ENCODE measurements at regions not wholly inside any gene's neighbourhood (a gene's known extent, or its start where the extent isn't known, plus 50 kb on each side); places are given as distances from the start of the nearest gene placed in this dataset.

- DNase-seq, result no peak
Measured at GRCh38 chr21:43331962-43332828, 94.7 kb downstream of the SIK1 start.

DNA sequence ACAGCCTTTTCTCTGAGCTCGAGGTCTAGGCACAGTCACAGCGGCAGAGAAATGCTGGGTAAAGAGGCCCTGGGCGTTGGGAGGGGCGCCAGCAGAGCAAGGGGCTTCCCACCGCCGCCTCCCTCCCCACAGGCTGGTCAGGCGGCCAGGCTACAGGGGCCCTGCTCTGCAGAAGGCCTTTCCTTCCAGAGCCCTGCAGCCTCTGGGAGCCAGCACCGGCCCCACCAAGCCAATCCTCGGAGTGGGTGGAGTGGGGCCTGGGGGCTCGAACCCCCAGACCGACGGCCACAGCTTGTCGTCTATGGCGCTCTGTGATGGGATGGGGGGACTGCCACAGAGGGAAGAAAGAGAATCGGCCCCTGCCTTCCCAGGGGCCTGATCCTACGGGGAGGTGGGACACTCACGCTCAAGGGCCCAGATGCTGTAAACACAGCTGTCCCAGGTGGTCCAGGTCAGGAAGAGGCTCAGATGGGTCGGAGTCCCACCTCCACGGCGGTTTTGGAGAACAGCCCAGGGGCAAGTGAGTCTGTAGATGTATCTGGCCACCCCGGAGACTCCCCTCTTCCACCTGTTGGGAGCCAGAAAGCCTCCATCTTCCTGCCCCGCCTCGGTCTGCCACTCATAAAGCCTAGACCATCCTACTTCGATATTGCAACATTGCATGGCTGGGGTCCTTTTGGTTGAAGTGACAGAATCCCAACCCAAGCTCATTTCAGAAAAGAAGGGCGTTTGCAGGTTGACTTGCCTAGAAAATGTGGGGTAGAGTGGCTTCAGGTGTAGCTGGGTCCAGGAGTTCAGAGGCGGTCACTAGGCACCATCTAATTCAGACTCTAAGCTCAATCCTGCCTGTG lies 95.6 kb downstream of the SIK1 start:
- DNase-seq, result no peak

GRCh38 chr21:43330306-43330881 lies 96.5 kb downstream of the SIK1 start:
- no peak for DNase-seq

DNA sequence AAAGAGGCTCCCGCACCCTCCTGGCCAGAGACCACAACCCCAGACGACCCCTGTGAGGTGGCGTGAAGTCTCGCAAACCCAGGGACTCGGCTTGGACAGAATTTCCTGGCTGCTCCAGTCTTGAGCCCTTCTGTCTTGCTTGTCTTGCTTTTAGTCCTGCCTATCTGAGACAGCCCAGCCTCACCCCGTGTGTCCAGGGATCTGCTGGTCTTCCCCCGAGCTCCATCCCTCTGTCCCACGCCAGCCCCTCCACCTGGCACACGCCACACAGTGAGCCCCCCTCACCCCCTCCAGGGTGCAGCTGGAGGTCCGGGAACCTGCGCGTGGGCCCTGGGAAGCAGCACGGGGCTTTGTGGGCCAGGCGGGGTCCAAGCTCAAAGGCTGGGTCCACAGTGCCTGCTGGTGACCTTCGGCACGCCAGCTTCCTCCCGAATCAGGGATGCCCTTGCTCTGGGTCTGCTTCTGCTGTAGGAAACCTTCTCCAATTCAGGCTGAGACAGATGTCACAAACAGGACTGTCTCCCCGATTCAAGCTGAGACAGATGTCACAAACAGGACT lies 97.1 kb downstream of the SIK1 start:
- no peak for DNase-seq

DNA sequence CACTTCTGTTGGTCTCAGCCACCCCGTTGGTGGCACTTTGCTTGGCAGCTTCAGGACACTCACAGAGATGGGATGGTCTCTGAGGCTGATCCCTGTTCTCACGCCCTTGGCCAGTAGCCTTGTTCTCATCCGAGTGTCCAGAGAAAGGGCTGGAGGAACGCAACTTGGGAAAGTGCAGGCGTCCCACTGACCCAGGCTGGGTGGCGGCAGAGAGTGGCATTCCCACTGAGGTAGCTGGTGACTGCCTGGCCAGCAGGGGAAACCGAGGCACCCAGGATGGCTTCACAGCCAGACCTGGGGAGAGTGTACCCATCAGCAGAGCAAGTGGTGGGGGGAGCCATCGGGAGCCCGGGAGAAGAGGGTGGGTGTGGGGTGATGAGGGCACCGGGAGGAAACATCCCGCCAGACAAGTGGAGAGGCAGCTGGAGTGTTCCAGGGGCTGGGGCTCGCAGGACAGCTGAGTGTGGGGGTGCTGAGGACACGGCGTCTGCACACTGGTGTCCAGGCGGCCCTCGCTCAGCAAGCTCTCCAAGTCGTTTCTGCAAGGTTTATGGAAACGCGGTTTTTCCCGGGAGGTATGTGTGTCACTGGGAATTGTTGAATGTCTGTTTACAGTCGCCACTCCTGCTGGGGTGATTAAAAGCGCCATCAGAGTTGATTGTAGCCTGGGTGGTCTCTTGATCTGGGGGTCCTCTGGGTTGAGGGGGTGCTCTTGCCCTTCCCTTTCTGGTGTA lies 97.8 kb downstream of the SIK1 start:
- no peak for DNase-seq

- no peak for DNase-seq
Measured at GRCh38 chr21:43328185-43328957, 98.6 kb downstream of the SIK1 start.

GRCh38 chr21:43325968-43326715 lies 100.8 kb downstream of the SIK1 start:
- no peak for DNase-seq

DNA sequence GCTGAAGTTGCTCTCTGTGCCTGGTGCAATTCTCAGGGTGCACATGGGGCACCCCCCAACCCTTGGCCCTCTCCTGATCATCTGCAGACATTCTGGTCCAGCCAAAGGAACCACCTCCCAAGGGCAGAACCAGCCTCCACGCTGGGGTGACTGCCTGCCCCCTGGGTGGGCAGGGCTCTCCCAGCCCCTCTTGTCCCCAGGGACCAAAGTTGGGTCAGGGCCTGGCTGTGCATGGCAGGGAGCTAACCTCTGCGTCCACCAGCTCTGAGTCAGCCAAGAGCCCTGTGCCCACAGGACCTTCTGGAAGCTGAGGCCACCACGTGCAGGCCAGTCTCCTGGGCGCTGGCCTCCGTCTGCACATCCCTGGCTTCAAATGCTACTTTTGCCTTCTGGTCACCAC lies 101.9 kb downstream of the SIK1 start:
- no peak for DNase-seq

DNA sequence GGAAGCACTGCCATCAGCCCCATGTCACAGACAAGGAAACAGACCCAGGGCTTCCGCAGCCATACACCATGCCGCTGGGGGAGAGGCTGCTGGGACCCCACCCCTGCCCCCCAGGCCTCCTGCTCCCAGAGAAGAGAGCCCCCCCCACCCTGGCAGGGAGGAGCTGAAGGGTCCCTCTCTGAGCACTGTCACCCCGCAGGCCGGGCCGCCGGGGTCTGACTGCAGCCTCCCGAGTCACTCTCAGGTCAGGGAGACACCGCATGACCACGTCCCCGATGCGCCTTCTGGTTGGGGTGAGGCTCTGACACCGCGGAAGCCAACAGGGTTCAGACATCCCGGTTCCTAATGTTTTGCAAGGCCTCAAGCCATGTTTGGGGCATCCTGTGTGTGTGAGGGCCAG lies 102.3 kb downstream of the SIK1 start:
- DNase-seq, result no peak

- DNase-seq, result no peak
Measured at GRCh38 chr21:43323244-43324005, 103.5 kb downstream of the SIK1 start.

- no peak for DNase-seq
Measured at GRCh38 chr21:43322805-43323204, 104.1 kb downstream of the SIK1 start.

GRCh38 chr21:43322311-43322710 lies 104.6 kb downstream of the SIK1 start:
- DNase-seq, result no peak

GRCh38 chr21:43321611-43322010 lies 105.3 kb downstream of the SIK1 start:
- no peak for DNase-seq

DNA sequence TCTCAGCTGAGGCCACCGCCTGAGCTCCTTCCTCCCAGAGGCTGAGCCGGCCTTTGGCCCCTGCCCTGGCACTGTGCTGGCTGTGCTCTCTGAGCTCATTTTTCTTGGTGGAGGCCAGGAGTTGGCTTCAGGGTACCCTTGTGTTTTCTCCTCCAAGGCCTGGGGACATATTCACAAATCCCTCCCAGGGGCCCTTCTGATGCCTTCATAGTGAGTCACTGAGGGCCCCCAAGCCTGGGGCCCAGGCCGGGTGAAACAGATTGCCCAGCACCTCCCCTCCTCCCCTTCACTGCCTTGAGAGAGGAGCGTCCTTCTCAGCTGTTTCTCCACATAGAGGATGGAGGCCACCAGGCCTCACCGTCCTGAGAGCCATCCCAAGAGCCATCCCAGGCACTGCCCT lies 105.8 kb downstream of the SIK1 start:
- no peak for DNase-seq

GRCh38 chr21:43320526-43320925 lies 106.4 kb downstream of the SIK1 start:
- DNase-seq, result no peak

DNA sequence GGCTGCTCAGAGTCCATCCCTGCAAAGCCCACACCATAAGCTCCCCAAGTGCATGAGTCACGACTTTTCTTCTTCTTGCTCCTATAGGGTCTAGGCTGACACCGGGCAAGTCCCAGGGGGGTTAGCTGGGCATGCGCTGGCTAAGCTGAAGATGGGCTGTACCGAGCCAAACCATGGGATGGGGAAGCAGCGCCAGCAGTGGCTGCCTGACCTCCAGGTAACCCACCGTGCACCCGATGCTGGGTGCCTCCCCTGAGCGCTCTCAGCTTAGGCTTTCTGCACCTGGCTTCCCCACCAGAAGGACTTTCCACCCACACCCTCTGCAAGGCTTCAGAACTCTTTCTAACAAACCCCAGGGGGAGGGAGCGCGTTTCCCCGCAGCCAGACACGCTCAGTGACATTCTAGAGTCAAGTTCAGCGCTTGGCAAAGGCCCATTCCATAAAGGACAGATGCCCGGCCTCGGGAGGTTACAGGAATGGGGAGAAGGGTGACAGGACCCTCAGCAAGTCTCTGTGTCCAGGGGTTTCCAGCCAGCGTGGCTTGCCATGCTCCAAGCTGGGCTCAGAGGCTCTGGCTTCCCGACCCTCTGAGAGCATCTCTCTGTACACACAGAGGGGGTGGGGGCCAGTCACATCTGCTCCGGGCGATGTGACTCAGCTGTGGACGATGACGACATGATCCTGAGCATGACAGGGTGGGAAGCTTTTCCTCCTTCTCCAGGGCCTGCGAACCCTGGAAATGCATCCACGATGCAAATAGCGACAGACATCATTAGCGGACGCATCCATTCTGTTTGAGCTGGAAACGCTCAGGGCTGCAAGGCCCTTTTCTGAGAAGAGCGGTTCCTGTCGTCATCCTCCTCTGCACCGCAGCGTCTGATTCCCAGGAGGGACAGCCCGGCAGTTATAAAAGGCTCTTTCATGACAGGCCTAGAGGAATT lies 107.8 kb downstream of the SIK1 start:
- DNase-seq, result no peak

GRCh38 chr21:43318368-43318767 lies 108.6 kb downstream of the SIK1 start:
- no peak for DNase-seq

GRCh38 chr21:43317959-43318358 lies 109.0 kb downstream of the SIK1 start:
- DNase-seq, result no peak

GRCh38 chr21:43317254-43317748 lies 109.6 kb downstream of the SIK1 start:
- DNase-seq, result no peak

Measured in stimulated activated CD4-positive, alpha-beta T cell treated with anti-CD3 and anti-CD28 coated beads, Interleukin-4, amount 100 ng/mL, for 1 hour (primary cell).